Skeletal muscle cell (primary cell): ENCODE measurements at regions not wholly inside any gene's neighbourhood (a gene's known extent, or its start where the extent isn't known, plus 50 kb on each side); places are given as distances from the start of the nearest gene placed in this dataset.
"Not testable (repeated sequence)": the region's sequence is repeated elsewhere in the genome, so short reads cannot be mapped to it uniquely, and the experiment has no call there.

Experiments used
- DNase-seq: peaks from one replicate; pipeline ENCODE4 v3.0.0-alpha.2; 2010; ENCODE audit warnings: low read depth
- H3K4me3 ChIP-seq: 2 replicates; pipeline ENCODE4 v1.5.1; 2011; ENCODE audit warnings: low read depth, mild to moderate bottlenecking, control low read depth, low read length, moderate library complexity

DNA sequence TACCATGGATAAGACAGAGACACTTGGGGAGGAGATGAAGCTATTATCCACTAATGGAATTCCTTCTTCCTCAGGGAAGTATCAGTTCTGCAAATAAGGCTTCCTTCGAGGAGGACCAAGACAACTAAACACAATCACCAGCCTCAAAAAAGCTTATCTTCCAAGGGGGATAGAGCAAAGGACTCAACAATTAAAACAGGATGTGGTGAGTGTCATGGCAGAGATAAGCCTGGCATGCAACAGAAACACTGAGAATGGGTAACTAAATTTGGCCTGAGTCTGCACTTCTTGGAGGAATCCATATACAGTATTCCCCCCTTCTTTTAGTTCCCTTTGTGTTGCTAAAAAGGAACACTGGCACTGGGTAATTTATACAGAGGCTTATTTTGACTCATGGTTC is 1285.2 kb downstream of the GATA3 start:
- DNase-seq: no peak
- no peak overlapping the region for H3K4me3 ChIP-seq

DNA sequence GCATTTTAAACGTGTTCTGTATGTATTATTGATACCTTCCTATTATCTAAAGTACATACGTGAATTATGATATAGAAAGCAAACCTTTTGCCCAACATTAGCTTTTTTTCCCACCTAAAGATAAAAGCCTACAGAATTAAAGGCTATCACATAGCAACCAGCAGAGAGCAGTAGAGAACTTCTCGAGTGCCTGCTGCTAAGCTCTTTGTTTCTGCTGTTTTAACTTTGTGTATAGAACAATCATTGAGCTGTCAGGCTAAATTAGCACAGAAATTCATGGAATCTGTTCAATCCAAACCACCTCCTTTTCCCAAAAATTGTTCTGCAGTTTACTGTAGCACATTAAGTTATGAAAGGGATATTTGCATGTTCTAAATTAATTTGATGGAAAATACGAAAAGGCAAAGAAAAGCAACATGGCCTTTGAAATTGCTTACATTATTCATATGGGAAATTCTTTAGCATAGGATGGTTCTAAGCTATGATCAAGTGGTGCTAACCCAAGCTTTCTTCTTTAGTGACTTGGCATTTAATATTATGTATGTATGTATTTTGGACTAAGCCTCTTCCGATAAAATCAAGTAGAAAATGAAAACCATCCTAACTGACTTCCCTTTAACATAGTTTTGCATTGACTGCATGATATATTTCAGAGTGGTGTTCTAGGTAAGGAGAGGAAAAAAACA is 1288.5 kb downstream of the GATA3 start:
- no peak overlapping the region for H3K4me3 ChIP-seq
- DNase-seq: peak; percentile 7

DNA sequence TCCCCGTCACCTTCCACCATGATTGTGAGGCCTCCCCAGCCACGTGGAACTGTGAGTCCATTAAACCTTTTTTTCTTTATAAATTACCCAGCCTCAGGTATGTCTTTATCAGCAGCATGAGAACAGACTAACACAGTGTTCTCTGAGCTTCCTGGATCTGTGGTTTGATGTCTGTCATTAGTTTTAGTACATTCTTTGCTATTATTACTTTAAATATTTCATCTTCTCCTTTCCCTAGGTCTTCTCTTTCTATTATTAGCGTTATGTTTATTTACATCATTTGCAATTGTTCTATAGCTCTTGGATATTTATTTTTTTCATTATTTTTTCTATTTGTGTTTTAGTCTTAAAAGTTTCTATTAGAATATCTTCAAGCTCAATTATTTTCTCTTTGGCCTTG is 1293.4 kb downstream of the GATA3 start:
- DNase-seq, H3K4me3 ChIP-seq: not testable (repeated sequence)

DNA sequence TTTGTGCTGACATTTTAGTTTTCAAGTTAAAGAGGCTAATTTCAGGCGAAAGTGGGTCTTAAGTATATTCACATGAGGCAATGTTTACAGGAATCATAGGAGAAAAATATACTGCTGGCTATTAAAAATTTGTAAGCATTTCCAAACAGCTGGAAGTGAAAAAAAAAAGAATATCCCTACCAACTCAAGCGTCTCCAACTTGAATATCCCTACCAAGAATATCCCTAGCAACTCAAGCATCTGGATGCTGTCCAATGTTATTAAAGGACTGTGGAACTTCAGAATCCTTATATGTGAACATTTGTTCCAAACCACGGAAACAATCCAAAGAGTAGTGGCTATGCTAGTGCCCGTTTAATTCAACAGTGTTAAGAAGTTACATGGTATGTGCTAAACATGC is 1303.0 kb downstream of the GATA3 start:
- no peak overlapping the region for H3K4me3 ChIP-seq
- no peak for DNase-seq

DNA sequence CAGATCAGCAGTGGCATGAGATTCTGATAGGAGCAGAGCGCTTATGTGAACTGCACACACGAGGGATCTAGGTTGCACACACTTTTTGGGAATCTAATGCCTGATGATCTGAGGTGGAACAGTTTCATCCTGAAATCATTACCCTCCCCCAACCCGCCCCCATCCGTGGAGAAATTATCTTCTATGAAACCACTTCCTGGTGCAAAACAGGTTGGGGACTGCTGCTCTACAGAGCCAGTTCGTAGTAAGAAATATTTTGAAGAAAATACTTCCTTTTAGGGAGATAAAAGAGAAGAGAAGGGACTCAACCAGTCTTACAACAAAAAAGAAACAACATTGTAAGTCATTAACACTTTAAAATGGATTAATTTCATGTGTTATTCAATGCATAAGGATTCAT is 1308.2 kb downstream of the GATA3 start:
- DNase-seq: no peak

DNA sequence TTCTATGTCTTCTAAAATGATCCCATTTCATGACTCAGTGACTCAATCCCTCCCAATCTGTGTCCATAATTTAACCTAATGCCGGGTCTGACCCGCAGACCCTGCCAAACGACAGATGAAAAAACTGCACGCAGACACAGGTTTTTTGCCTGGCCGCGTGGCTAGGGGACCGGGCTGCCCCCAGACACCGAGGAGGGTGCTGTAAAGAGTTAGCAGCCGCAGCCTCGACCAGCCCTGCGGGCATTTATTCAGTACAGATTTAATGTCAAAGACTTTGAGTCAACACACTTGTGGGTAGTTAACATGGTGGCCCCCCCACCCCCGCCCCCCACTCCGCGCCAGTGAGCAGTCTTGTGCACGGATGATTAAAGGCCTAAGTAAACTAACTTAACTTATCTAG is 1324.7 kb downstream of the GATA3 start:
- H3K4me3 ChIP-seq: no peak overlapping the region
- no peak for DNase-seq

More for the DNA sequence above, 1308.2 kb downstream of the GATA3 start:
- H3K4me3 ChIP-seq: no peak overlapping the region

DNA sequence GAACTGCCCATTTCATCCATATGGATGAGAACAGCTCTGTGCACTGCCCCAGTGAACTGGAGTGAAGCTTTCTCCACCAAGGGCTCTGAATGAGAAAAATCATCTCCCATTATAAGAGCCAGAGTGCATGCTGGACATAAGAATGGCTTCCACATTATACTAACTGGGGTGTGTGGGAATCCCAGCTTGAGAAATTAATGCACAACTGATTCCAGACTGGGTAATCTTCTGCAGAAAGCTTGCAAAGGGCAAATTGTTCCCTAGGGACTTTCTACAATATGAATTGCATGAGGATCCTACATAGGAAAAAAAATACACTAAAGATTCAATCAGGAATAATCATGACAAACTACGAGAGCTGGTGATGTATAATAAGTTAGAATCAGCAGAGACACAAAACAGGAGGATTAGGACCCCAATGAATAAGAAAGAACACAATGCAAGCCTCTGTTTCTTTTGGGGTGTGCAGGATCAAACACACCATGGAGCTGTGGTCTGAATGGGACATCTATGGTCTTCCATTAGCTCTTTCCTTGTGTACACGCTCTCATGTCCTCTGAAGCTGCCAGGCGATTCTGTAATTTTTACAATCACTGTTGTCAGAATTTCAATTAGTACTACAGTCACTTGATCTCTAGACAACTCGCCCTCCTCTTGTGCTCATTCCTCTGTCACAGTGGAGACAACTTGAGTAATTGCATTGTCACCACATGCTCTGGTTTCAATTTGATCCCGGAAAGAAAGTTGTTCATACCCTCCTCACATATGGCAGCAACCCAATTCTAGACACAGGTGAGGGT is 1327.4 kb downstream of the GATA3 start:
- no peak overlapping the region for H3K4me3 ChIP-seq
- DNase-seq: no peak

DNA sequence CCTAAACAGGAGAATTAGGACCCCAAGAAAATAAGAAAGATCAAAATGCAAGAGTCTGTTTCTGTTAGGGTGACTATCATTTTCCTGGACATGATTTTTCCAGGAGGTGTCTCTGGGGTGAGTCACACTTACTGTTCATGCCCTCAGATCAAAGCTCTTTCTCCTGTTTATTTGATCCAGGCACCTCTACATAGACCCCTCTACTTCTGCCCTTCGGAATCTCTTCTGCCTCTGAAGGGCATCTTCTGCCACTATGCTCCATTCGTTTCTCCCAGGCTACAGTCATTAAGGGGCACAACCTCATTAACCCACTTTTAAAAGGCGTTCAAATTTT is 1328.0 kb downstream of the GATA3 start:
- no peak overlapping the region for H3K4me3 ChIP-seq
- no peak for DNase-seq

DNA sequence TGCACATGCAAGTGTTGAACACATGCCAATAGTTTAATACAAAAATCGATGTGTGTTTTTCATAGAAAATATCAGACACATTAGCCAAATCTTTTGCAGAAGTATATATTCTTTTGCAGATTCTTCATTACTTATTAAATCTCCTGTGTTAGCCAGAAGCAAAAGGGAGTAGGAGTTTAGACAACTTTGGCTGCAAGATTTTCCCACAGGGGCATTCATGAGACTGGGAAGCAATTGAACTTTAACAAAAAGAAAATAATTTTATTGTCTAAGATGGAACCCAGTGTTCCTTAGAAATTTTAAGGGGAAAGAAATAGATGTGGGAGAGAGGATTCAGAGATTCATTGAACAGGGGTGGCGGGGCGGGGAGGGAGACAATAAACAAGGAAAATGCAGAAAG is 1336.0 kb downstream of the GATA3 start:
- no peak overlapping the region for H3K4me3 ChIP-seq
- no peak for DNase-seq

DNA sequence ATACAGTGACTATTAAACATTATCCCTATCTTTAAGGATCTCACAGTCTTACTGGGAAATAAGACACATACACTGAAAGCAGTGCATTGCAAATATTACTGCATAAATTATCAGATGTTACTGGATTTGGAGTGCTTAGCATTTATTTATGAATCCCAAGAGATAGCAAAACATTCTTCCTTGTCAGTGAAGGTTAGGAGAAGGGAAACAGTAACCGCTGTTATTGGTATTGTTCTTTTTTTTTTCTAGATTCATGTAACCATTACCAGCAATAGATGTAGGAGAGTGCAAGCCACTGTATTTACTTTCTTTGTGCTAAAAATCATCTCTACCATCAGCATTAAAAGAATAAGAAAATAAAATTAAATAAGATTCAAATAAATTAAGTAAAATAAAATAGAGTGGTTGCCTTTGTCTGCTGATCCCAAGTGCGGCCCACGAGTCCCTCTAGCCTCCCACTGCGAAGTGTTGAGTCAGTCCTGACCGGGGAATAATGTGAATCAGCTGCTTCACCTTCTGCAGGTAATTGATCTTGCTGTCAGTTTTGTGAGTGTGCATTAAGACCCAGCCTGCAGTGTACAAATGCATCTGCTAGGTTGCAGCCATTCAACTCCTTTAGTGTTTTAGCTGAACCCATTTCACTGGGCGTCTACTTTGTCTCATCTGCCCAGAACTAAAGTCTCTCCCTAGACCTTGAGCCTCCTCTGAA is 1344.9 kb downstream of the GATA3 start:
- DNase-seq: no peak
- H3K4me3 ChIP-seq: no peak overlapping the region

DNA sequence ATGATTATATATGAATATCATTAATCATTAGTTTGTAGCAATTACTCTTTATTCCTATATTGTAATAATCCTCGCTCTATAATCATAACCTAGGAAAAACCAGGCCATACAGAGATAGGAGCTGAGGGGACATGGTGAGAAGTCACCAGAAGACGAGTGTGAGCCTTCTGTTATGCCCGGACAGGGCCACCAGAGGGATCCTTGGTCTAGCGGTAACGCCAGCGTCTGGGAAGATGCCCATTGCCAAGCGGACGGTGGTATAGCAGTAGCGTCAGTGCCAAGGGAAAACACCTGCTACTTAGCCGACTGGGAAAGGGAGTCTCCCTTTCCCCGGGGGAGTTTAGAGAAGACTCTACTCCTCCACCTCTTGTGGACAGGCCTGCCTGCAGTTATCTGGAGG is 1347.6 kb downstream of the GATA3 start:
- not testable (repeated sequence) for DNase-seq, H3K4me3 ChIP-seq

DNA sequence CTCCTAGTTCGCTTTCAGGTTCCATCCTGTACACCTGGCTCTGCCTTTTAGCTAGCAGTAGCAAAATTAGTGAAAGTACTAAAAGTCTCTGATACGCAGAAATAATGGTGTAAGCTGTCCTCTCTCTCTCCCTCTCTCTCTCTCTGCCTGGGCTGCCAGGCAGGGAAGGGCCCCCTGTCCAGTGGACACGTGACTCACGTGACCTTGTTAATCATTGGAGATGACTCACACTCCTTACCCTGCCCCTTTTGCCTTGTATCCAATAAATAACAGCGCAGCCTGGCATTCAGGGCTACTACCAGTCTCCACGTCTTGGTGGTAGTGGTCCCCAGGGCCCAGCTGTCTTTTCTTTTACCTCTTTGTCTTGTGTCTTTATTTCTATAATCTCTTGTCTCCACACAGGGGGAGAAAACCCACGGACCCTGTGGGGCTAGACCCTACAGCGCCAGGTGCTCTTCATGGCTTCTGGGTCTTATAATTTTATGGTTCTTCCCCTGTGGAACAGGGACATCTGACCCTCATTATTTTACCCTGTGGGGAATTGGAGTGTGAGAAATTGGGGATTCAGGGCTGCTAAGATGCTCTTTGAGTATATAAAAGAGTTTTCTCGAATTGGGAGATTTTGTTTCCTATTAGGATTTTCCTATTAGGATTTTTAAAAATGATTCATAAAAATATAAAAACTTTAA is 1348.2 kb downstream of the GATA3 start:
- not testable (repeated sequence) for DNase-seq, H3K4me3 ChIP-seq

DNA sequence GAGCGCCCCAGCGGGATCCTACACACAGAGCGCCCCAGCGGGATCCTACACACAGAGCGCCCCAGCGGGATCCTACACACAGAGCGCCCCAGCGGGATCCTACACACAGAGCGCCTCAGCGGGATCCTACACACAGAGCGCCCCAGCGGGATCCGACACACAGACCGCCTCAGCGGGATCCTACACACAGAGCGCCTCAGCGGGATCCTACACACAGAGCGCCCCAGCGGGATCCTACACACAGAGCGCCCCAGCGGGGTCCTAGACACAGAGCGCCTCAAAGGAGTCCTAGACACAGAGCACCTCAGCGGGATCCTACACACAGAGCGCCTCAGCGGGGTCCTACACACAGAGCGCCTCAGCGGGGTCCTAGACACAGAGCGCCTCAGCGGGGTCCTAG is 1352.7 kb downstream of the GATA3 start:
- not testable (repeated sequence) for DNase-seq, H3K4me3 ChIP-seq

DNA sequence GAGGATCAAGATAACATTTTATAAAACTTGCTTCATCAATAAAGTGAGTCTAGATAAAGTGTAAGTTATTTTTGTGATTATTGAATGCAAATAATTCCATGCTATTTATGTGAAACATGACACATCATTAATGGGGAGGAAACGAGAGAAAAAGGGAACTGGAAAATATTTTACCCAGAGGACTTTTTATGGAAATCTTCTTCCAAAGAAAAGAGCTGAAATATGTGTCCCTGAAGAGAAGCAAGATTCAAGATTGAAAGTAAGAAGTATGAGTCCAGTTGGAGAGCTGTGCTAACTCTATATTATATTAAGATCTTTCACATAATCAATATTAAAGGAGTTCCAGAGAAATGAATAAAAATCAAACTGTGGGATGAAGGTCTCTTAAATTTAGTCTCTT is 1361.8 kb downstream of the GATA3 start:
- no peak for DNase-seq

DNA sequence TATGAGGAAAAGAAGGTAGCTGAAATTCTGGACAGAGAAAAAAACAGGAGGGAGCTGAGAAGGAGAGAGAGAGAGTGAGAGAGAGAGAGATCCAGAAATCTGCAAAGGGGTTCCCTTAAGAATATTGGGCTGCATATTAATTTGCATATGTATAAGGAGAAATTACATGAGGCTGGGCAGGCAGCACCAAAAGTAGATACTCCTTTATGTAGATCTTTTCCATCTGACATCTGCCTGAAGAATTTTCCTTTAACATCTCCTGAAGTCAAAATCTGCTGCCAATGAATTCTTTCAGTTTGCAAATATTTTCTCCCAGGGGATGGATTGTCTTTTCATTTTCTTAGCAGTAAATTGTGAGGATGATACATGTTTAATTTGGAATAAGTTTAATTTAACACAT is 1365.3 kb downstream of the GATA3 start:
- no peak for DNase-seq
- no peak overlapping the region for H3K4me3 ChIP-seq

More for the DNA sequence above, 1361.8 kb downstream of the GATA3 start:
- no peak overlapping the region for H3K4me3 ChIP-seq

DNA sequence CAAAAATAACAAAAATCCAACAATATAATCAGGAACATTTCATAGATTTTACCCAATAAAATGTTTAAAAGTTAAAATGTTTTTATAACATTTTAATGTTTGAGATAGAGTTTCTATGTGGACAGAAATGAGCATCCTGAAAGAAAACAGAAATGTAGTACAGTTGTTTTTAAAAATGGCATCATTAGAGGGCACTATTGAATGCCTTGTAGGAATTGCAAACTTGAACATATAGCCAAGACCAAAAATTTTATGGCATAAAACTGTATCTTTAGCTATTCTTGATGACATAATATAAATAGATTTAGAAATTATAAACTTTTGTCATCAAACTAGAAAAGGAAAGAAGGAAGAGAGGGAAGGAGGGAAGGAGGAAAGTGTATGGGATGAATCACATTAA is 1372.7 kb downstream of the GATA3 start:
- no peak for DNase-seq

DNA sequence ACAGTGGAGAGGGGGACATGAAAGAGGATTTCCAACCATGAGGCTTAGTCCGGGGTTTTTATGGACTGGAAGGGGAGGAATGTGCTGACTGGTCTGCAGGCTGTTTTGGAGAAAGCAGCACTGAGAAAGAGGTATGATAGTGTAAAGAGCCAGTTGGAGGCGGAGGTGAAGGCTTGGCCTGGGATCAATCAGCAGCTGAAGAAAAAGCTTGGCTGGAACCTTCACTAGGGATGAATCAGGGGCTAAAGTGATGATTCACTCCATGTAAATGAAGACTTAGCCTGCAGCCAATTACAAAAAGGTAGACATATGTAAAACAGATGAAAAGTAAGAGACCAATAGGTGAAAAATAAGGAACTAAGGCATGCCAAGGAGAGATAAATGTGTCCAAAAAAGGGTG is 1382.6 kb downstream of the GATA3 start:
- H3K4me3 ChIP-seq: no peak overlapping the region
- DNase-seq: peak; percentile 1

More for the DNA sequence above, 1372.7 kb downstream of the GATA3 start:
- H3K4me3 ChIP-seq: no peak overlapping the region

DNA sequence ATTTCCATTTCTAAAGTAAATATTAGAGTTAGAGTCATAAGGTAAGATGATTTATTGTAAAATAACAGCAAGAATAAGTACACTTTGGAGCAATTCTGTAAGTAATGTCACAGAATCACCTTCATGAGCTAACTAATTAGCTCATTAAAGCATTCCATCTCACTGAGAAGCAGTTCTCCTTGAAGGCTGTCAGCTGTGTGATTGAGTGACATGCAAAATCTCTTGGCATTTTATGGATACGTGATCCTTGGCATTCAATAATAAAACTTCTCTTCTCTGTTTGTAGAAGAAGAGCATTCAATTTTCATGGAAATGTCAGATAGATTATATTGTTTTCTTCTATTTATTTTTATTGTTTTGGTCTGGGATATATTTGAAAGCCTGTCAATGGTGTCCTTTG is 1389.3 kb downstream of the GATA3 start:
- H3K4me3 ChIP-seq: no peak overlapping the region
- DNase-seq: no peak

DNA sequence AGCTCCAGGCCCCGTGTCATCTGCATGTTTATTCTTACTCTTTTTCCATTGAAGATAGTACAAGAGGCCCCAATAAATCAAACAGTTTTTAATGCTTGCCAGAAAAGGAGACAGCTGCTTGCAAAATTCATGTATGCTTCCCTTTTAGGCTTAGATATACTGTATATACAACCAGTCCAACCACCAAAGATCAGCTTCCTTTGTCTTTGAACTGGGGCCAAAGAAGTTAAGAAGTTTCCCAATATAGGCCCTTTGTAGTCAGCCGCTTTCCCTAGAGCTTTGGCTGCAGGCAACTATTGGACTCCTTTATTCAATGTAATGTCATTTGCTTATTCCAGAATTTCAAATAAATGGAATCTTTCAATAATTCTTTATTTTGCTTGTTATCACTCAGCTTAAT is 1395.0 kb downstream of the GATA3 start:
- H3K4me3 ChIP-seq: no peak overlapping the region
- no peak for DNase-seq

DNA sequence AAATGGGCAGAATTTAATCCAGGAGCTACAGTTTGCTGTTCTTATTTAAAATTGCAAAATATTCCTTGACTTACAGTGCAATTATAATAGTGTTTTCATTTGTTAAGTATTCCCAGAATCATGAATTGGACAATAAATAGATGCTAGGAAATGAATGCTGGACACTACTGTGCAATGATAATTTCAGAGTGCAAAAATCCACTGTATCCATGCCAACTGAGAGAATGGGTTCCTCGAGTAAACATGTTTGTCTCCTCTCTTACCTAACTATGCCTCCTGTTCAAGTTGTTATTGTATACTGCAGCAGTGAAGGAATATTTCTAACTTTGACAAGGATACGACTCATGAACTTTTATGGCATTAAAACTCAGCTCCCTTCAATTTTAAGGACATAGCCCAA is 1396.3 kb downstream of the GATA3 start:
- DNase-seq: no peak
- H3K4me3 ChIP-seq: no peak overlapping the region
